ENCODE measurements at regions not wholly inside any gene's neighbourhood (a gene's known extent, or its start where the extent isn't known, plus 50 kb on each side); places are given as distances from the start of the nearest gene placed in this dataset.
A peak's percentile ranks its signal among the peaks of the same experiment; 100 is the strongest.

DNA sequence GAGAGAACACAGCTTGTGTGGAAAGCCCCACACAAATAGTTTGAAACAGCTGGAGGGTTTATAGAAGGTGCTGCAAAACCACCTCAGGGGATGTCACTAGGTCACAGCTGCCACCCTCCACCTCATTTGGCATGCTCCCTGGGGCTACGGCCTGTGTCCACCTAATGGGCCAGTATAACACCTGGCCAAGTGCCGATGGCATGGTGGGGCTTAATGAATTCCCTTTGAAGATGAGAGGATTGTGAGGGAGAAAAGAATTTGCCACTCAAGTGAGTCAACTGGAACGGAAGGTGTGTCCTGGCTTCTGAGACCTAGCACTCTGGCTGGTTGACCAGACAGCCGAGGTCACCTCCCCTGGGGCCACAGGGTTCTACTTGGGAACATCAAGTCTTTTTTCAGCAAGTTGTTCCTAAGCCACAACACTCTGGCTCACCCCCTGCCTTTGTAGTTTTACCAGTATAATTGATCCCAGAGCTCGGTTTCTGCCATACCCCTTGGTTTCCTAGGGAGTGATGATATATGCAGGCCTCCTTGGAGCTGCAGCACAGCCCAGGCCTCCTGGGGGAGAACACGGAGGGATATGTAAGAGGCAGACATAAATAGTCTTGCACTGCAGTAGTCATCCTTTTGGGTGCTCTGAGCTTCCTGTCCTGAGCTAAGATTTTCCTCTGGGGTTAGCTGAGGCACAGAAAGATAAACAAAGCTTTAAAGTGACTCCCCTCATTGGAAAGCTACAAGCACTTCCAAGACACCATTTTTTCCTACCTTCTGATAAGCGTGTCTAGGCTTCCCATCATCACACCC, 178.2 kb upstream of the LPP start:
- POLR2A ChIA-PET, result no interaction called here
- no peak overlapping the region for H3K4me3 ChIP-seq (replicated peaks in 1 of 2; ENCODE audit: low read depth in 1 of 2, low read length in 2 of 2)
- CTCF ChIA-PET, result no interaction called here
- RAD21 ChIA-PET (ENCODE audit: low non-redundant PET in 1 of 2, low total read pairs in 2 of 2, uncharacterized antibody in 2 of 2, unreplicated experiment in 2 of 2), result no interaction called here
- H2AFZ ChIP-seq (ENCODE audit: low read depth, low read length, poor library complexity, severe bottlenecking), result no peak overlapping the region
- peak overlapping the region; percentile 39 for H3K4me2 ChIP-seq (ENCODE audit: low read length)
- no peaks in the 10 kb centered on the region for H4K20me1 ChIP-seq (ENCODE audit: insufficient read depth)
- TF ChIP-seq POLR2A (IDR thresholded peaks at IDR 0.05; ENCODE audit: borderline replicate concordance, extremely low read depth, insufficient read depth, insufficient read length) (no peak), TCF7L2 (IDR thresholded peaks at IDR 0.05; ENCODE audit: borderline replicate concordance, extremely low read depth, insufficient read depth, insufficient read length) (peak; percentile 77), JUND (IDR thresholded peaks at IDR 0.05) (0 out of 2 replicates have a peak, but pooled peaks have one; percentile 15)
- TF ChIP-seq, protein P1, sequence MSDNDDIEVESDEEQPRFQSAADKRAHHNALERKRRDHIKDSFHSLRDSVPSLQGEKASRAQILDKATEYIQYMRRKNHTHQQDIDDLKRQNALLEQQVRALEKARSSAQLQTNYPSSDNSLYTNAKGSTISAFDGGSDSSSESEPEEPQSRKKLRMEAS (IDR thresholded peaks at IDR 0.05), result no peak
- TF ChIP-seq, protein P2, sequence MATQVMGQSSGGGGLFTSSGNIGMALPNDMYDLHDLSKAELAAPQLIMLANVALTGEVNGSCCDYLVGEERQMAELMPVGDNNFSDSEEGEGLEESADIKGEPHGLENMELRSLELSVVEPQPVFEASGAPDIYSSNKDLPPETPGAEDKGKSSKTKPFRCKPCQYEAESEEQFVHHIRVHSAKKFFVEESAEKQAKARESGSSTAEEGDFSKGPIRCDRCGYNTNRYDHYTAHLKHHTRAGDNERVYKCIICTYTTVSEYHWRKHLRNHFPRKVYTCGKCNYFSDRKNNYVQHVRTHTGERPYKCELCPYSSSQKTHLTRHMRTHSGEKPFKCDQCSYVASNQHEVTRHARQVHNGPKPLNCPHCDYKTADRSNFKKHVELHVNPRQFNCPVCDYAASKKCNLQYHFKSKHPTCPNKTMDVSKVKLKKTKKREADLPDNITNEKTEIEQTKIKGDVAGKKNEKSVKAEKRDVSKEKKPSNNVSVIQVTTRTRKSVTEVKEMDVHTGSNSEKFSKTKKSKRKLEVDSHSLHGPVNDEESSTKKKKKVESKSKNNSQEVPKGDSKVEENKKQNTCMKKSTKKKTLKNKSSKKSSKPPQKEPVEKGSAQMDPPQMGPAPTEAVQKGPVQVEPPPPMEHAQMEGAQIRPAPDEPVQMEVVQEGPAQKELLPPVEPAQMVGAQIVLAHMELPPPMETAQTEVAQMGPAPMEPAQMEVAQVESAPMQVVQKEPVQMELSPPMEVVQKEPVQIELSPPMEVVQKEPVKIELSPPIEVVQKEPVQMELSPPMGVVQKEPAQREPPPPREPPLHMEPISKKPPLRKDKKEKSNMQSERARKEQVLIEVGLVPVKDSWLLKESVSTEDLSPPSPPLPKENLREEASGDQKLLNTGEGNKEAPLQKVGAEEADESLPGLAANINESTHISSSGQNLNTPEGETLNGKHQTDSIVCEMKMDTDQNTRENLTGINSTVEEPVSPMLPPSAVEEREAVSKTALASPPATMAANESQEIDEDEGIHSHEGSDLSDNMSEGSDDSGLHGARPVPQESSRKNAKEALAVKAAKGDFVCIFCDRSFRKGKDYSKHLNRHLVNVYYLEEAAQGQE (IDR thresholded peaks at IDR 0.05; ENCODE audit: low read depth), result no peak
- TF ChIP-seq, protein P3, sequence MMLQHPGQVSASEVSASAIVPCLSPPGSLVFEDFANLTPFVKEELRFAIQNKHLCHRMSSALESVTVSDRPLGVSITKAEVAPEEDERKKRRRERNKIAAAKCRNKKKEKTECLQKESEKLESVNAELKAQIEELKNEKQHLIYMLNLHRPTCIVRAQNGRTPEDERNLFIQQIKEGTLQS (IDR thresholded peaks at IDR 0.05), result no peak
- no peaks in the 10 kb centered on the region for H3K27me3 ChIP-seq (ENCODE audit: insufficient read depth, low read length)
- H3K9me2 ChIP-seq (ENCODE audit: insufficient read depth), result no peaks in the 10 kb centered on the region
- ATAC-seq (peak; percentile 72), DNase-seq (ENCODE audit: low read depth, low spot score) (peak; percentile 4)
- no peak overlapping the region for H3K27ac ChIP-seq (ENCODE audit: low read depth, low read length)
- no peaks in the 10 kb centered on the region for H3K36me3 ChIP-seq (ENCODE audit: control insufficient read depth in 1 of 2, insufficient read depth in 2 of 2, low read length in 2 of 2)
- peaks cover 3 to 5% of the 10 kb centered on the region in 2 experiments; a peak in 2 of 4 replicates for H3K9me3 ChIP-seq (ENCODE audit: control insufficient read depth in 1 of 2, insufficient read depth in 1 of 2, low read depth in 1 of 2, low read length in 2 of 2)
- intact Hi-C loops (cut with micrococcal nuclease), result no loop called here
- BruUV-seq (replicated peaks), result no TSS peak
- no peak overlapping the region for H3K9ac ChIP-seq (ENCODE audit: low read length)
- no peaks in the 10 kb centered on the region for H3K79me2 ChIP-seq (ENCODE audit: insufficient read depth, low read length)
- peaks cover 0 to 16% of the 10 kb centered on the region in 2 experiments; a peak in 2 of 4 replicates for H3K4me1 ChIP-seq (ENCODE audit: control insufficient read depth in 1 of 2, insufficient read depth in 2 of 2, low read length in 2 of 2)

All from HCT116 (cell line).